ENCODE measurements at regions not wholly inside any gene's neighbourhood (a gene's known extent, or its start where the extent isn't known, plus 50 kb on each side); places are given as distances from the start of the nearest gene placed in this dataset.

GRCh38 chr11:24082860-24083259 lies 414.0 kb upstream of the LUZP2 start:
- no peak for ATAC-seq
- no peaks in the 10 kb centered on the region for H3K4me1 Mint-ChIP-seq
- H3K36me3 Mint-ChIP-seq, result no peaks in the 10 kb centered on the region
- H3K27ac Mint-ChIP-seq, result no peak overlapping the region
- H3K4me3 Mint-ChIP-seq, result no peak overlapping the region
- H3K9me3 Mint-ChIP-seq, result peaks cover 10% of the 10 kb centered on the region
- no peak for DNase-seq (ENCODE audit: low spot score in 2 of 2)

- DNase-seq (ENCODE audit: low spot score in 2 of 2) (no peak), ATAC-seq (no peak)
- Mint-ChIP-seq H3K4me1 (no peaks in the 10 kb centered on the region), H3K9me3 (peaks cover 10% of the 10 kb centered on the region), H3K27ac (no peak overlapping the region), H3K36me3 (no peaks in the 10 kb centered on the region), H3K4me3 (no peak overlapping the region)
Observed at GRCh38 chr11:24084956-24085355, 411.9 kb upstream of the LUZP2 start.

GRCh38 chr11:24086921-24087320 lies 409.9 kb upstream of the LUZP2 start:
- ATAC-seq, result no peak
- H3K36me3 Mint-ChIP-seq, result no peaks in the 10 kb centered on the region
- H3K4me1 Mint-ChIP-seq, result no peaks in the 10 kb centered on the region
- H3K9me3 Mint-ChIP-seq, result peaks cover 7% of the 10 kb centered on the region
- DNase-seq (ENCODE audit: low spot score in 2 of 2), result no peak
- H3K27ac Mint-ChIP-seq, result no peak overlapping the region
- no peak overlapping the region for H3K4me3 Mint-ChIP-seq

GRCh38 chr11:24091594-24091993 lies 405.3 kb upstream of the LUZP2 start:
- Mint-ChIP-seq H3K4me3 (no peak overlapping the region), H3K27ac (no peak overlapping the region), H3K36me3 (no peaks in the 10 kb centered on the region), H3K4me1 (no peaks in the 10 kb centered on the region), H3K9me3 (peaks cover 3% of the 10 kb centered on the region)
- ATAC-seq (no peak), DNase-seq (ENCODE audit: low spot score in 2 of 2) (no peak)

GRCh38 chr11:24093375-24093774 lies 403.5 kb upstream of the LUZP2 start:
- no peaks in the 10 kb centered on the region for H3K4me1 Mint-ChIP-seq
- no peaks in the 10 kb centered on the region for H3K36me3 Mint-ChIP-seq
- H3K27ac Mint-ChIP-seq, result no peak overlapping the region
- DNase-seq (ENCODE audit: low spot score in 2 of 2), result no peak
- peaks cover 2% of the 10 kb centered on the region for H3K9me3 Mint-ChIP-seq
- H3K4me3 Mint-ChIP-seq, result no peak overlapping the region
- ATAC-seq, result no peak

GRCh38 chr11:24108609-24109008 lies 388.2 kb upstream of the LUZP2 start:
- no peak overlapping the region for H3K27ac Mint-ChIP-seq
- H3K4me3 Mint-ChIP-seq, result no peak overlapping the region
- H3K9me3 Mint-ChIP-seq, result peaks cover 24% of the 10 kb centered on the region
- no peaks in the 10 kb centered on the region for H3K4me1 Mint-ChIP-seq
- no peak for DNase-seq (ENCODE audit: low spot score in 2 of 2)
- H3K36me3 Mint-ChIP-seq, result no peaks in the 10 kb centered on the region
- no peak for ATAC-seq

GRCh38 chr11:24122291-24122690 lies 374.6 kb upstream of the LUZP2 start:
- Mint-ChIP-seq H3K4me1 (no peaks in the 10 kb centered on the region), H3K4me3 (no peak overlapping the region), H3K27ac (no peak overlapping the region), H3K9me3 (peaks cover 3% of the 10 kb centered on the region), H3K36me3 (no peaks in the 10 kb centered on the region)
- DNase-seq (ENCODE audit: low spot score in 2 of 2), result no peak
- no peak for ATAC-seq

- Mint-ChIP-seq H3K9me3 (peaks cover 3% of the 10 kb centered on the region), H3K4me1 (no peaks in the 10 kb centered on the region), H3K27ac (no peak overlapping the region), H3K36me3 (no peaks in the 10 kb centered on the region), H3K4me3 (no peak overlapping the region)
- DNase-seq (ENCODE audit: low spot score in 2 of 2) (no peak), ATAC-seq (no peak)
Observed at GRCh38 chr11:24124876-24125275, 372.0 kb upstream of the LUZP2 start.

GRCh38 chr11:24131698-24132097 lies 365.2 kb upstream of the LUZP2 start:
- ATAC-seq (no peak), DNase-seq (ENCODE audit: low spot score in 2 of 2) (no peak)
- Mint-ChIP-seq H3K4me1 (no peaks in the 10 kb centered on the region), H3K4me3 (no peak overlapping the region), H3K36me3 (no peaks in the 10 kb centered on the region), H3K9me3 (peaks cover 4% of the 10 kb centered on the region), H3K27ac (no peak overlapping the region)

- Mint-ChIP-seq H3K4me1 (no peaks in the 10 kb centered on the region), H3K36me3 (no peaks in the 10 kb centered on the region), H3K27ac (no peak overlapping the region)
Observed at GRCh38 chr11:24132471-24132870, 364.4 kb upstream of the LUZP2 start.

GRCh38 chr11:24134879-24135589 lies 361.8 kb upstream of the LUZP2 start:
- H3K9me3 Mint-ChIP-seq, result peaks cover 4% of the 10 kb centered on the region
- H3K36me3 Mint-ChIP-seq, result no peaks in the 10 kb centered on the region
- H3K4me3 Mint-ChIP-seq, result no peak overlapping the region
- ATAC-seq (no peak), DNase-seq (ENCODE audit: low spot score in 2 of 2) (no peak)
- no peak overlapping the region for H3K27ac Mint-ChIP-seq
- H3K4me1 Mint-ChIP-seq, result no peaks in the 10 kb centered on the region

More at GRCh38 chr11:24132471-24132870, 364.4 kb upstream of the LUZP2 start:
- DNase-seq (ENCODE audit: low spot score in 2 of 2), result no peak
- no peak for ATAC-seq
- Mint-ChIP-seq H3K9me3 (peaks cover 4% of the 10 kb centered on the region), H3K4me3 (no peak overlapping the region)

- Mint-ChIP-seq H3K36me3 (no peaks in the 10 kb centered on the region), H3K9me3 (peaks cover 8% of the 10 kb centered on the region), H3K4me1 (no peaks in the 10 kb centered on the region), H3K27ac (no peak overlapping the region), H3K4me3 (no peak overlapping the region)
- no peak for ATAC-seq
- no peak for DNase-seq (ENCODE audit: low spot score in 2 of 2)
Observed at GRCh38 chr11:24142062-24142461, 354.8 kb upstream of the LUZP2 start.

- no peaks in the 10 kb centered on the region for H3K4me1 Mint-ChIP-seq
- peaks cover 11% of the 10 kb centered on the region for H3K9me3 Mint-ChIP-seq
- H3K27ac Mint-ChIP-seq, result no peak overlapping the region
- no peak overlapping the region for H3K4me3 Mint-ChIP-seq
- DNase-seq (ENCODE audit: low spot score in 2 of 2) (no peak), ATAC-seq (no peak)
- H3K36me3 Mint-ChIP-seq, result no peaks in the 10 kb centered on the region
Observed at GRCh38 chr11:24145411-24145810, 351.4 kb upstream of the LUZP2 start.

- Mint-ChIP-seq H3K9me3 (peaks cover 15% of the 10 kb centered on the region), H3K4me3 (no peak overlapping the region), H3K27ac (no peak overlapping the region), H3K4me1 (no peaks in the 10 kb centered on the region), H3K36me3 (no peaks in the 10 kb centered on the region)
- DNase-seq (ENCODE audit: low spot score in 2 of 2), result no peak
- no peak for ATAC-seq
Observed at GRCh38 chr11:24153337-24153736, 343.5 kb upstream of the LUZP2 start.

- Mint-ChIP-seq H3K4me3 (no peak overlapping the region), H3K36me3 (no peaks in the 10 kb centered on the region), H3K27ac (no peak overlapping the region), H3K9me3 (peaks cover 11% of the 10 kb centered on the region), H3K4me1 (no peaks in the 10 kb centered on the region)
- DNase-seq (ENCODE audit: low spot score in 2 of 2), result no peak
- ATAC-seq, result no peak
Observed at GRCh38 chr11:24155792-24156191, 341.1 kb upstream of the LUZP2 start.

- Mint-ChIP-seq H3K27ac (no peak overlapping the region), H3K4me3 (no peak overlapping the region), H3K9me3 (peaks cover 12% of the 10 kb centered on the region), H3K4me1 (no peaks in the 10 kb centered on the region), H3K36me3 (no peaks in the 10 kb centered on the region)
- DNase-seq (ENCODE audit: low spot score in 2 of 2) (no peak), ATAC-seq (no peak)
Observed at GRCh38 chr11:24157316-24157715, 339.5 kb upstream of the LUZP2 start.

GRCh38 chr11:24161587-24161986 lies 335.3 kb upstream of the LUZP2 start:
- DNase-seq (ENCODE audit: low spot score in 2 of 2), result no peak
- Mint-ChIP-seq H3K4me3 (no peak overlapping the region), H3K9me3 (peaks cover 14% of the 10 kb centered on the region), H3K4me1 (no peaks in the 10 kb centered on the region), H3K27ac (no peak overlapping the region), H3K36me3 (no peaks in the 10 kb centered on the region)
- no peak for ATAC-seq
